Neural cell (in vitro differentiated cells): ENCODE measurements at regions not wholly inside any gene's neighbourhood (a gene's known extent, or its start where the extent isn't known, plus 50 kb on each side); places are given as distances from the start of the nearest gene placed in this dataset.

Experiments
- H2AFZ ChIP-seq: fragments of 200-600, 300-800 bp; sonication (generic), shearing (Covaris generic); 2 replicates; pipeline ENCODE4 v1.6.0; 2014; ENCODE audit warnings: low read depth, mild to moderate bottlenecking, antibody characterized with exemption, low read length, moderate library complexity
- H3F3A ChIP-seq: fragments of 200-600 bp; shearing (Covaris generic); 2 replicates; pipeline ENCODE4 v1.6.1; 2016; ENCODE audit warnings: mild to moderate bottlenecking, moderate library complexity, mixed read lengths, antibody characterized with exemption, low read length; ENCODE audit not compliant: insufficient read depth, poor library complexity, severe bottlenecking
- H3K27ac ChIP-seq: fragments of 200-600, 300-800 bp; sonication (generic), shearing (Covaris generic); 2 replicates; pipeline ENCODE4 v1.5.1; 2014; ENCODE audit warnings: mild to moderate bottlenecking, low read length, moderate library complexity
- H3K27me3 ChIP-seq: fragments of 300-800, 200-600 bp; sonication (generic), shearing (Covaris generic); 2 replicates; pipeline ENCODE4 v1.6.0; 2014; ENCODE audit warnings: mild to moderate bottlenecking, low read depth, low read length, moderate library complexity; ENCODE audit not compliant: insufficient read depth
- H3K36me3 ChIP-seq: fragments of 300-800, 200-600 bp; sonication (generic), shearing (Covaris generic); 2 replicates; pipeline ENCODE4 v1.5.1; 2014; ENCODE audit warnings: mild to moderate bottlenecking, antibody characterized with exemption, low read length, moderate library complexity; ENCODE audit not compliant: insufficient read depth
- H3K4me2 ChIP-seq: fragments of 300-800, 200-600 bp; sonication (generic), shearing (Covaris generic); 2 replicates; pipeline ENCODE4 v1.6.0; 2014; ENCODE audit warnings: mild to moderate bottlenecking, low read length
- H3K4me3 ChIP-seq: fragments of 300-800, 200-600 bp; sonication (generic), shearing (Covaris generic); 2 replicates; pipeline ENCODE4 v1.5.1; 2014; ENCODE audit warnings: mild to moderate bottlenecking, low read length, moderate library complexity
- H3K79me2 ChIP-seq: fragments of 200-600 bp; shearing (Covaris generic); replicated peaks from 2 replicates; pipeline ENCODE4 v1.6.0; 2014; ENCODE audit warnings: mild to moderate bottlenecking, low read length, moderate library complexity; ENCODE audit not compliant: insufficient read depth
- H3K9ac ChIP-seq: fragments of 300-800, 200-600 bp; sonication (generic), shearing (Covaris generic); 2 replicates; pipeline ENCODE4 v1.6.1; 2016; ENCODE audit warnings: mild to moderate bottlenecking, low read length, mixed read lengths
- H3K9me2 ChIP-seq: fragments of 200-600 bp; shearing (Covaris generic); 2 replicates; pipeline ENCODE4 v1.6.1; 2016; ENCODE audit warnings: mild to moderate bottlenecking, low read length, mixed read lengths; ENCODE audit not compliant: insufficient read depth
- H3K9me3 ChIP-seq: fragments of 200-600, 300-800 bp; sonication (generic), shearing (Covaris generic); 2 replicates; pipeline ENCODE4 v1.6.1; 2016; ENCODE audit warnings: mild to moderate bottlenecking, mixed run types, low read length, moderate library complexity, mixed read lengths
- H4K20me1 ChIP-seq: fragments of 200-600 bp; shearing (Covaris generic); 2 replicates; pipeline ENCODE4 v1.6.1; 2016; ENCODE audit warnings: mild to moderate bottlenecking, mixed run types; ENCODE audit not compliant: insufficient read depth
- EP300 ChIP-seq: fragments of 450-650 bp; conservative IDR thresholded peaks from 2 replicates; pipeline ENCODE4 v1.6.1; 2014; ENCODE audit warnings: antibody characterized with exemption, mild to moderate bottlenecking, moderate library complexity; ENCODE audit not compliant: poor library complexity, severe bottlenecking
- EZH2 ChIP-seq: fragments of 200-600, 300-800 bp; shearing (Covaris generic), sonication (generic); IDR thresholded peaks from 2 replicates; pipeline ENCODE4 v1.6.1; 2014; ENCODE audit warnings: antibody characterized with exemption, low read length, borderline replicate concordance, mild to moderate bottlenecking; ENCODE audit not compliant: insufficient read depth, poor library complexity, severe bottlenecking
- MXI1 ChIP-seq: fragments of 450-650 bp; conservative IDR thresholded peaks from 2 replicates; pipeline ENCODE4 v1.6.1; 2014; ENCODE audit warnings: antibody characterized with exemption, mild to moderate bottlenecking; ENCODE audit not compliant: poor library complexity, severe bottlenecking
- POLR2AphosphoS5 ChIP-seq: IDR thresholded peaks from 2 replicates; pipeline ENCODE4 v1.6.1; 2012
- RAD21 ChIP-seq: fragments of 450-650 bp; conservative IDR thresholded peaks from 2 replicates; pipeline ENCODE4 v1.6.1; 2014; ENCODE audit warnings: antibody characterized with exemption, mild to moderate bottlenecking, moderate library complexity
- SMC3 ChIP-seq: fragments of 450-650 bp; conservative IDR thresholded peaks from 2 replicates; pipeline ENCODE4 v1.6.1; 2014; ENCODE audit warnings: antibody characterized with exemption, mild to moderate bottlenecking, moderate library complexity; ENCODE audit not compliant: poor library complexity
- TAF1 ChIP-seq: IDR thresholded peaks from 2 replicates; pipeline ENCODE4 v1.6.1; 2012; ENCODE audit warnings: low read depth
- TF ChIP-seq, protein P1 (sequence below): IDR thresholded peaks from 2 replicates; pipeline ENCODE4 v1.6.1; 2012; ENCODE audit warnings: borderline replicate concordance
- TF ChIP-seq, protein P2 (sequence below): fragments of 450-650 bp; IDR thresholded peaks from 2 replicates; pipeline ENCODE4 v1.5.1; 2014; ENCODE audit warnings: antibody characterized with exemption, mild to moderate bottlenecking, moderate library complexity; ENCODE audit not compliant: poor library complexity, severe bottlenecking

DNA sequence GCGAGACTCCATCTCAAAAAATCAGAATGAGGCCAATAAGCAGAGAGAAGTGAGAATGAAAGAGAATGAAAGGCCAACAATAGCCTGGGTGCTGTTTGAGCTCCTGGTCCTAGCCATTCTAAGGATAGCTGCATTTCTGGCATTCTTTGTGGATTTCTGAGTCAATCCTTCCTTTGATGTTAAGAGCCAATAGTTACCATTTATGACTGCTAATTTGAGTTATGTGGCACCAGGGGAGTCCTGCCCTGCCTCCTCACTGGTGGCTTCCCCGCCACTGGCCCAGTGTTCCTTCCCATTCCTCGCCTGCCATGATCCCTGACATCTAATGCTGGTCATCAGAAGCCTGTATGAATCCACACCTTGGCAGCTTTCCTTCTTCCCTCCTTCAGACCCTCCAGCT lies 991.2 kb downstream of the UQCRFS1 start:
- no peaks in the 10 kb centered on the region for H3K9me3 ChIP-seq
- H3K79me2 ChIP-seq: no peaks in the 10 kb centered on the region
- H3K27ac ChIP-seq: no peak overlapping the region
- H4K20me1 ChIP-seq: no peaks in the 10 kb centered on the region
- H3K4me2 ChIP-seq: no peak overlapping the region
- no peaks in the 10 kb centered on the region for H3K27me3 ChIP-seq
- no peaks in the 10 kb centered on the region for H3K9me2 ChIP-seq
- H3K4me3 ChIP-seq: no peak overlapping the region
- H3K36me3 ChIP-seq: no peaks in the 10 kb centered on the region
- H3F3A ChIP-seq: no peaks in the 10 kb centered on the region
- H3K9ac ChIP-seq: no peak overlapping the region
- TF ChIP-seq TAF1 (no peak), EZH2 (no peak), POLR2AphosphoS5 (no peak), MXI1 (no peak)
- TF ChIP-seq, protein P1, sequence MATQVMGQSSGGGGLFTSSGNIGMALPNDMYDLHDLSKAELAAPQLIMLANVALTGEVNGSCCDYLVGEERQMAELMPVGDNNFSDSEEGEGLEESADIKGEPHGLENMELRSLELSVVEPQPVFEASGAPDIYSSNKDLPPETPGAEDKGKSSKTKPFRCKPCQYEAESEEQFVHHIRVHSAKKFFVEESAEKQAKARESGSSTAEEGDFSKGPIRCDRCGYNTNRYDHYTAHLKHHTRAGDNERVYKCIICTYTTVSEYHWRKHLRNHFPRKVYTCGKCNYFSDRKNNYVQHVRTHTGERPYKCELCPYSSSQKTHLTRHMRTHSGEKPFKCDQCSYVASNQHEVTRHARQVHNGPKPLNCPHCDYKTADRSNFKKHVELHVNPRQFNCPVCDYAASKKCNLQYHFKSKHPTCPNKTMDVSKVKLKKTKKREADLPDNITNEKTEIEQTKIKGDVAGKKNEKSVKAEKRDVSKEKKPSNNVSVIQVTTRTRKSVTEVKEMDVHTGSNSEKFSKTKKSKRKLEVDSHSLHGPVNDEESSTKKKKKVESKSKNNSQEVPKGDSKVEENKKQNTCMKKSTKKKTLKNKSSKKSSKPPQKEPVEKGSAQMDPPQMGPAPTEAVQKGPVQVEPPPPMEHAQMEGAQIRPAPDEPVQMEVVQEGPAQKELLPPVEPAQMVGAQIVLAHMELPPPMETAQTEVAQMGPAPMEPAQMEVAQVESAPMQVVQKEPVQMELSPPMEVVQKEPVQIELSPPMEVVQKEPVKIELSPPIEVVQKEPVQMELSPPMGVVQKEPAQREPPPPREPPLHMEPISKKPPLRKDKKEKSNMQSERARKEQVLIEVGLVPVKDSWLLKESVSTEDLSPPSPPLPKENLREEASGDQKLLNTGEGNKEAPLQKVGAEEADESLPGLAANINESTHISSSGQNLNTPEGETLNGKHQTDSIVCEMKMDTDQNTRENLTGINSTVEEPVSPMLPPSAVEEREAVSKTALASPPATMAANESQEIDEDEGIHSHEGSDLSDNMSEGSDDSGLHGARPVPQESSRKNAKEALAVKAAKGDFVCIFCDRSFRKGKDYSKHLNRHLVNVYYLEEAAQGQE: no peak
- TF ChIP-seq, protein P2, sequence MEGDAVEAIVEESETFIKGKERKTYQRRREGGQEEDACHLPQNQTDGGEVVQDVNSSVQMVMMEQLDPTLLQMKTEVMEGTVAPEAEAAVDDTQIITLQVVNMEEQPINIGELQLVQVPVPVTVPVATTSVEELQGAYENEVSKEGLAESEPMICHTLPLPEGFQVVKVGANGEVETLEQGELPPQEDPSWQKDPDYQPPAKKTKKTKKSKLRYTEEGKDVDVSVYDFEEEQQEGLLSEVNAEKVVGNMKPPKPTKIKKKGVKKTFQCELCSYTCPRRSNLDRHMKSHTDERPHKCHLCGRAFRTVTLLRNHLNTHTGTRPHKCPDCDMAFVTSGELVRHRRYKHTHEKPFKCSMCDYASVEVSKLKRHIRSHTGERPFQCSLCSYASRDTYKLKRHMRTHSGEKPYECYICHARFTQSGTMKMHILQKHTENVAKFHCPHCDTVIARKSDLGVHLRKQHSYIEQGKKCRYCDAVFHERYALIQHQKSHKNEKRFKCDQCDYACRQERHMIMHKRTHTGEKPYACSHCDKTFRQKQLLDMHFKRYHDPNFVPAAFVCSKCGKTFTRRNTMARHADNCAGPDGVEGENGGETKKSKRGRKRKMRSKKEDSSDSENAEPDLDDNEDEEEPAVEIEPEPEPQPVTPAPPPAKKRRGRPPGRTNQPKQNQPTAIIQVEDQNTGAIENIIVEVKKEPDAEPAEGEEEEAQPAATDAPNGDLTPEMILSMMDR: no peak
- no peak overlapping the region for H2AFZ ChIP-seq

DNA sequence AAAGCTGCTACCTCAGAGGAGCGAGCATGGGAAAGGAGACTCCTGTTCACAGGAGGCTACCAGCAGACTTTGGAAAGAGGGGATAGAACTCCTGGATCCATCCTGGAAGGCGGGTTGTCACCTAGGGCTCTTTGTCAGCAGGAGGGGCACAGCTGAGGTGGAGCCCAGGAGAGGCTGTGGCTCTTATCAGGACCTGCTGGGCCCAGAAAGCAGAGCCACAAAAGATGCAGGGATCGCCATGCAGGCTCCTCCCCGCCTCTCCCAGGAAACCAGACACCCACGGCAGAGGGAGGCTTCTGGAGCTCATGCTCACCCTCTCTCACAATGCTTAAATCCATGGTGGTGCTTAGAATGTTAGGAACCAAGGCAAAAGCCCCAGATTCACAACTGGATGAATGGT lies 994.2 kb downstream of the UQCRFS1 start:
- no peaks in the 10 kb centered on the region for H3K79me2 ChIP-seq
- TF ChIP-seq SMC3 (no peak), RAD21 (no peak), MXI1 (no peak), EZH2 (no peak), POLR2AphosphoS5 (no peak), EP300 (no peak), TAF1 (no peak)
- TF ChIP-seq, protein P2: no peak
- TF ChIP-seq, protein P1: no peak
- H3K4me3 ChIP-seq: no peak overlapping the region
- H3K9ac ChIP-seq: no peak overlapping the region
- H3K4me2 ChIP-seq: no peak overlapping the region
- no peaks in the 10 kb centered on the region for H4K20me1 ChIP-seq
- no peaks in the 10 kb centered on the region for H3K27me3 ChIP-seq
- H2AFZ ChIP-seq: no peak overlapping the region
- no peaks in the 10 kb centered on the region for H3K9me2 ChIP-seq
- H3K27ac ChIP-seq: no peak overlapping the region
- no peaks in the 10 kb centered on the region for H3F3A ChIP-seq
- no peaks in the 10 kb centered on the region for H3K9me3 ChIP-seq
- no peaks in the 10 kb centered on the region for H3K36me3 ChIP-seq
